GM18502 (cell line): ENCODE measurements at regions not wholly inside any gene's neighbourhood (a gene's known extent, or its start where the extent isn't known, plus 50 kb on each side); places are given as distances from the start of the nearest gene placed in this dataset.

Experiments used
- ATAC-seq: cut with Tn5 transposase; IDR thresholded peaks from one replicate; pipeline ENCODE4 v1.9.1; 2021; ENCODE audit warnings: mild to moderate bottlenecking; ENCODE audit not compliant: unreplicated experiment, poor library complexity

GRCh38 chr5:155068616-155069100 lies 55.1 kb downstream of the KIF4B start:
- ATAC-seq: no peak

GRCh38 chr5:155069961-155070360 lies 56.4 kb downstream of the KIF4B start:
- no peak for ATAC-seq

- ATAC-seq: no peak
Observed at GRCh38 chr5:155070781-155071180, 57.2 kb downstream of the KIF4B start.

- ATAC-seq: no peak
Observed at GRCh38 chr5:155076379-155076778, 62.8 kb downstream of the KIF4B start.

GRCh38 chr5:155079698-155080097 lies 66.1 kb downstream of the KIF4B start:
- ATAC-seq: no peak

- no peak for ATAC-seq
Observed at GRCh38 chr5:155080721-155081120, 67.2 kb downstream of the KIF4B start.

GRCh38 chr5:155081618-155082017 lies 68.1 kb downstream of the KIF4B start:
- ATAC-seq: no peak

- no peak for ATAC-seq
Observed at GRCh38 chr5:155082401-155082800, 68.8 kb downstream of the KIF4B start.

GRCh38 chr5:155085282-155085989 lies 71.9 kb downstream of the KIF4B start:
- ATAC-seq: no peak

GRCh38 chr5:155087036-155087435 lies 73.5 kb downstream of the KIF4B start:
- no peak for ATAC-seq

GRCh38 chr5:155088811-155089210 lies 75.3 kb downstream of the KIF4B start:
- ATAC-seq: no peak

- no peak for ATAC-seq
Observed at GRCh38 chr5:155089643-155090042, 76.1 kb downstream of the KIF4B start.

GRCh38 chr5:155091063-155091648 lies 77.6 kb downstream of the KIF4B start:
- no peak for ATAC-seq

GRCh38 chr5:155091768-155092717 lies 78.5 kb downstream of the KIF4B start:
- ATAC-seq: no peak

- ATAC-seq: no peak
Observed at GRCh38 chr5:155094455-155094854, 80.9 kb downstream of the KIF4B start.

GRCh38 chr5:155097995-155098394 lies 84.4 kb downstream of the KIF4B start:
- ATAC-seq: no peak

GRCh38 chr5:155098433-155098832 lies 84.9 kb downstream of the KIF4B start:
- ATAC-seq: no peak

- no peak for ATAC-seq
Observed at GRCh38 chr5:155101697-155102096, 88.1 kb downstream of the KIF4B start.

GRCh38 chr5:155103146-155103545 lies 89.6 kb downstream of the KIF4B start:
- no peak for ATAC-seq

- ATAC-seq: no peak
Observed at GRCh38 chr5:155104441-155104840, 90.9 kb downstream of the KIF4B start.

GRCh38 chr5:155106221-155106620 lies 92.7 kb downstream of the KIF4B start:
- ATAC-seq: no peak
